GM19467 (cell line): ENCODE measurements at regions not wholly inside any gene's neighbourhood (a gene's known extent, or its start where the extent isn't known, plus 50 kb on each side); places are given as distances from the start of the nearest gene placed in this dataset.

Experiments used
- ATAC-seq: cut with Tn5 transposase; IDR thresholded peaks from one replicate; pipeline ENCODE4 v1.9.1; 2021; ENCODE audit warnings: mild to moderate bottlenecking, moderate library complexity; ENCODE audit not compliant: unreplicated experiment

GRCh38 chr11:10387206-10388083, 67.6 kb upstream of the AMPD3 start:
- no peak for ATAC-seq

DNA sequence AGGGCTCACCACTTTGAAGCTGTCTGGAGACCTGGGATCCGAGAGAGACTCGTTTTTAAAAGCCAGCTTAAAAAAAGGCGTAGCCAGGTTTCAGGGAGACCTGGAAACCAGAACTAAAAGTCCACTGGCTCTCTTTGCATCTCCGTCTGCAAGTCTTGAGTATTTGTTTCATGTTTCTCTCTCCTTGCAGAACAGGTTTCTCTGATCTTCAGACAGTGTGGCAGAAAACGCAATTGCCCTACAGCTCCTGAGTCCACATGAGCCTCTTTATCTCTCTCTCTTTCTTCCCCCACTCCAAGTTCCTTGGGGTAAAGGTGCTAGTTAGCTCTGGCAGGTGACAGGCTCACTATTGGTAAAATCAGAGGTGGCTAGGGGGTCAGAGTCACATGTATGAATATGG, 67.0 kb upstream of the AMPD3 start:
- no peak for ATAC-seq

DNA sequence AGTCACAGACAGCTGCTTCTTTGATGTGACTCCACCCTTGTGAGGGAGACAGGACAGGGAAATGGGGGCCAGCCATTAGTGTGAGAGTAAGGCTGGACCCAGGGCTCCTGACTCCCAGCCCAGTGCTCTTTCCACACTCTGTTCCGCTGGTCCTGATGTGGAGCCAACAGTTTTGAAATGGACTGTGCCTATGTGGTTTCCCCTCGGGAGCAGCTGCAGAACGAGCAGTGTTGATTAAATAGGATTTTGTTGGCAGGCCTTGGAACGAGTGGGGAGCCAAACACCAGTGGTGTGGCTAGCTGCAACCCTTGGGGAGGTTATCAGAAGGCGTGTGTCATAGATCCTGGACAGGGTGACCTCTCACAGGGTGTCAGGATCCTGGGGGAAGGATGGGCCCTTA, 66.5 kb upstream of the AMPD3 start:
- no peak for ATAC-seq

- no peak for ATAC-seq
Observed at GRCh38 chr11:10390375-10390774, 64.7 kb upstream of the AMPD3 start.

DNA sequence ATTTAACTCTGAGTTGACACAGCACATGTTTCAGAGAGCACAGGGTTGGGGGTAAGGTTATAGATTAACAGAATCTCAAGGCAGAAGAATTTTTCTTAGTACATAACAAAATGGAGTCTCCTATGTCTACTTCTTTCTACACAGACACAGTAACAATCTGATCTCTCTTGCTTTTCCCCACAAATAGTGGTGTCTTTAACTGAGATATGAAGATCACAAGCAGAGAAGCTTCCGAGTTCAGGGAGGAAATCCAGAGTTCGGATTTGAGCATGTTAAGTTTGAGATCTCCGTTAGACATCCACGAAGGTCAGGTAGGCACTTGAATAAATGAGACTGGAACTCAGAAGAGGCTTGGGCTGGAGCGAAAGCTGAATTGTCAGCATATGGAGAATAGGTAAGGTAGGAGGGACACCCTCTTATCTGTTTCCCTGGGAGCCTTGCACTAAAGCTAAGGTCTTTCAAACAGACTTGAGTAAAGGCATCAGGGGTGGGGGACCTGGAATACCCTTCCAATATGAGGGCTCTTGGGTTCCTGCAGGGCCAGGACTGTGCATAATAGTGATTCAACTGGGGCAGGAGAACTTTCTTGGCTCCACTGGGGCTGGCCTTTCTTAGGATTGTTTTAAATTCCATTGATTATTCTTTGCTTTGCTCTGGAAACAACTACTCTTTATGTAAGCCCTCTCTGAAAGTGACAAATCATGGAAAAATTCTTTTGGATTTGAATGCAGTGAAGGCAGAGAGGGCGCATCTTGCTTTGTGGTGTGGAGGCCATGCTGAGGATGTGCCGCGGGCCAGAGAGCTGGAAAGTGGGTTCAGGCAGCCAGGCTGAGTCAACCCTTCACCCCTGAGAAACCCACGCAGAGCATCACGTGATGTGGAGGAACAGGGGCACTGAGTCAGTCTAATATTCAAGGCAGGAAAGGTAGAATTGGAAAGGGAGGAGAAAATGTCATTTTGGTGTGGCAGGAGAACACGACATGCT, 62.7 kb upstream of the AMPD3 start:
- ATAC-seq, result no peak

- no peak for ATAC-seq
Observed at GRCh38 chr11:10394229-10395101, 60.6 kb upstream of the AMPD3 start.

DNA sequence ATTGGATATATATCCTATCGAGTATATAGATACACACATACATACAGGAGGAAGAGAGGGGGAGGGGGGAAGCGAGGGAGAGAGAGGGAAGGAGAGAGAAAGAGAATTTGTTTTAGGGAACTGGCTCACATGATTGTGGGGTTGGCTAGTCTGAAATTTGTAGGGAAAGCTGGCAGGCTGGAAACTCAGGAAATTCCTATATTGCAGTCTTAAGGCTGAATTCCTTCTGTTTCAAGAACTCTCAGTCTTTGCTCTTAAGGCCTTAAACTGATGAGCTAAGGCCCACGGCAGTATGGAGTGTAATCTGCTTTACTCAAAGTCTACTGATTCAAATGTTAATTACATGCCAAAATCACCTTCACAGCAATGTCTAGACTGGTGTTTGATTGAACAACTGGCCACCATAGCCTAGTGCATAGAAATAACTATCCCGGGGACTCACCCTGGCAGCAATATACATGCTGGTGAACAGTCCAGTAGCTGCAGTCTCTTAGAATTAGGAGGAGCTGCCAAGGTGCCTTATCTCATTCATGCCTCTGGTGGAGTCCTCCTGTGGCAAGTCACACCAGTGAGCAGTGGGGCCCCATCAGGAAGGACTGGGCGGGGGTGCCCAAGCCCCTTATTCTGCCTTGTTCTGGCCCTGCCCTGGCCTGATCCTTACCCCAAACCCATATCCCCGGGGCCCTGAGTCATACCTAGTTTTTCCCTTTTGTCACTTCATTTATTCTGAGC, 59.7 kb upstream of the AMPD3 start:
- no peak for ATAC-seq

DNA sequence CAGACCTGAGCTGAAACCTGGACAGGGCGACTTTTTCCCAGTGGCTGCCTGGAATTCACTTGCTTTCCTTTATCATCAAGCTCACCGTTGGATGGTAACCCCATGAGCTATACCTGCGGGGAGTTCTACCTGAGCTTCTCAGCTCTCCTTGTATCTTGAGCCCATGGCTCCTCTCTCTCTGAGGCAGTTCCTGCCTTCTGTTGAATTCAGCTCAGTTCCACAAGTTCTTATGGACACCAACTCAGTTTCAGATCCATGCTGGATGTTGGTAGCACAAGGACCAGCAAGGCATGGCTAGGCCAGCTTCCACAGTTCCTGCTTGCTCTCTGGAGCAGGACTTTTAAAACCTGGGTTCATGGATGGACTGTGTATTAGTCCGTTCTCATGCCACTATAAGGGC, 58.3 kb upstream of the AMPD3 start:
- no peak for ATAC-seq

- no peak for ATAC-seq
Observed at GRCh38 chr11:10397226-10397987, 57.7 kb upstream of the AMPD3 start.

DNA sequence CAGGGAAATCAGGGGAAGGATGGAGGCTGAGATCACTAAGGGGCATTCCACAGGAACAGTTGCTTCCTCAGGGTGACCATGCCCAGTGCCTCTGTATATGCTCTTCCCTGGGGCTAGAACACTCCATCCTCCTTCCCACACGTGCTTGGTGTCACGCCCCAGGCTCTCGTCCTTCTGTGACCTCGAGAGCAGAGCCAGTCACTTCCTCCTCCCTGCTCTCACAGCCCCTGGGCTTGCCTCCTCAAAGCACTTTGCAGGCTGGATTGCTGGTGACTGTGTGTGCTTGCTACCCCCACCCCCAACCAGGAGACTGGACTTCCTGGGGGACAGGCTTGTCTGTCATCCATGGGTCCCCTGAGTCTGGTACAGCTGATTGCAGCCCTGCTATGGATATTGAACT, 56.5 kb upstream of the AMPD3 start:
- ATAC-seq, result no peak

- ATAC-seq, result no peak
Observed at GRCh38 chr11:10400856-10401255, 54.2 kb upstream of the AMPD3 start.

- ATAC-seq, result no peak
Observed at GRCh38 chr11:10401256-10401655, 53.8 kb upstream of the AMPD3 start.

GRCh38 chr11:10401696-10402392, 53.2 kb upstream of the AMPD3 start:
- no peak for ATAC-seq
